GM21528 (cell line): ENCODE measurements at regions not wholly inside any gene's neighbourhood (a gene's known extent, or its start where the extent isn't known, plus 50 kb on each side); places are given as distances from the start of the nearest gene placed in this dataset.
"Not testable (repeated sequence)": the region's sequence is repeated elsewhere in the genome, so short reads cannot be mapped to it uniquely, and the experiment has no call there.

Experiments used
- ATAC-seq: cut with Tn5 transposase; IDR thresholded peaks from one replicate; pipeline ENCODE4 v1.9.1; 2021; ENCODE audit warnings: mild to moderate bottlenecking, moderate library complexity; ENCODE audit not compliant: unreplicated experiment, low FRiP score

- no peak for ATAC-seq
Observed at GRCh38 chr14:84029246-84029645, 1500.7 kb upstream of the FLRT2 start.

GRCh38 chr14:84029720-84030119, 1500.2 kb upstream of the FLRT2 start:
- no peak for ATAC-seq

DNA sequence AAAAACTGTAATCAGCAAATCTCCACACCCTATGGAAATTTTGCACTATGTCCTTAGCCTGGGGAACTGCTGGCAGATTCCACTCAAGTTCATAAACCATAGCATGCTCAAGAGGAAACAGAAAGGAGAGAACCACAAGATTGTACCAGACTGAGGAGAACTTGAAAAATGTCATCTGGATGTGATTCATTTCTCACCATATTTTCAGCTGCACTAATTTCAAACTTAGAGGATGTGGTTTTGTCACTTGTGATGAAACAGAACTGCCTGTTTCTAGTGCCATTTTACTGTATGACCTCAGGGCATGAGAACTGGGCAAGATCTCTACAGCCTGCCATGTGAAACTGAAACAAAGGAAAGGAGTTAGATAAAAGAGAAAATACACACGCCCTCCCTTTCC, 1493.1 kb upstream of the FLRT2 start:
- no peak for ATAC-seq

DNA sequence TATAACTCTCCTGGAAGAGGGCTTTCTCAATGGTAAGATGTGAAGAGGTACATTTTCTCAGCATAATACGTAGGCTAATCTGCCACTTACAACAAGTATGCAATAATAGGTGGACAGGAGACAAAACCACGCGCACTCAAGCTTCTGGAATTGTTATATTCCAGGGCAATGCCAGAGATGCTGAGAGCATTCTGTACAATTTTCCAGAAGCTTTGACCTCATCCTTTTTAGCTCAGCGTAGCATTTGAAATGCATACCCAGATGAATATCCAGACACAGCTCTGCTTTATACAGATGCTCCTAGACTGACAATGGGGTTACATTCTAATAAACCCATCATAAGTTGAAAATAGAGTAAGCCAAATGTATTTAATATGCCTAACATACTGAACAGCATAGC, 1492.4 kb upstream of the FLRT2 start:
- no peak for ATAC-seq

DNA sequence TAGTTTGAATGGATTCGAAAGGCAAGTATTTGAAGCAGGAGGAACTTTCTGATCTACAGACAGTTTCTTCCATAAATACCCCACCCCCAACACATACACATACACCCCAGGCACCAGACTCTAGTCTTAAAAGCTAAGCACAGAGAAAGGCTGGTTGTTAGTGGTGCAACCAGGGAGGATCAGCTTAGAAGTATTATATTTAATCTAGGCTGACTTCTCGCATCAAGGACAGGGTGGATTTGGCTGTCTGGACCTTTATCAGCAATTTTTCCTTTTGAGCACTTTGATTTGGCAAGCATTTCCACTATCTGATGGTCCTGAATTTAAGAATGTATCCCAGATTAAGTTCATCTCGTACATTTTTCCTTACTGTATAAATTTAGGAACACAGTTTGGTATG, 1489.8 kb upstream of the FLRT2 start:
- no peak for ATAC-seq

- no peak for ATAC-seq
Observed at GRCh38 chr14:84041421-84041820, 1488.5 kb upstream of the FLRT2 start.

DNA sequence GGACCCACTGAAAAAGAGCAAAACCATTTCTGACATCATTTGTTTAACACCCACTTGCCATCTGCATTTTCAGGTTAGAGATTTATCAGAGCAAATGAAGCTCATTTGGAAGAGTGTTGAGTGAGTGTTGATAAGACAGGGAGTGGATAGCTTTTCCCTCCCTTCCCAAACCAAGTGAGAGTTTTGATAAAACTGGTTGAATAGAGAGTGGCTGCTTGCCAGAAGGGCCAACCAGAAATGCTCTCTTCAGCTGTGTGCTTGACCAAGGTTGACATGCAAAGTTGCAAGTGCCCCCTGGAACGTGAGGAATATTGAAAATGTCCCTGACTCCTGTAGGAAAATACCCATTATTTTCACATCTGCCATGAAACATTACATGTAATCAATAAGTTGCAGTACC, 1487.0 kb upstream of the FLRT2 start:
- ATAC-seq: no peak

DNA sequence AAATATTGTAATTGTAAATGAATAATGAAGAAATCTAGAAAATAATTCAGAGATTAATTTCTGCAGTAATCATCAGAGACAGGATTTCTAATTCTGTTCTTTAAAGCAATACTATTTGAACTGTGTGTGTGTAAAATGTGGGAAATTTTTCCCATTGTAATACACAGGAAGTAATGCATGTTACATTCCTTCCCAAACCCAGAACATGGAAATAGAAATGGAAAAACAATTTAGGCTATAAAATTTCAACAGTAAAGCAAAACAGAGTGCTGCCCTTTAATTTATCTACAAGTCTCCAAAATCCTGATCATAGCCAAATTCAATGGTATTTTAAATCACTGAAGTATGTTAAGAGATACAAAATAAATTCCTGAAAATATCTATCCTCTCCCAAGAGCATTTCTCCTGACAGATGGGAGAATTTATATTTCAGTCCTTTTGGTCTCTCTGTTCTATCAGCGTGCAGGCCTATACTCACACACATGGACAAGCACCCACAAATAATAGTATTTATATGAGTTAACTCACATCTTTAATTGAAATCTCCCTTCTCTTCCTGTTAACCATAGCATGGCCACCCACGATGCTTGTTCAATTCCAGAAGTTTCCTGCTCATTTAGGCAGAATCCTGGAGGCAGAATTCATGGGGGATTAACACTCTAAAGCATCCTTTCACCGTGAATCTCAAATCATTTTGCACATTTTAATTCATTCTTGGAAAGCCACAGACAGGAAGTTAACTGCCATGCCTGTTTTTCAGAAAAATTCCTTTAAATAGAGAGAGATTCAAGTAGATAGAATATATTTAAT, 1465.4 kb upstream of the FLRT2 start:
- no peak for ATAC-seq

DNA sequence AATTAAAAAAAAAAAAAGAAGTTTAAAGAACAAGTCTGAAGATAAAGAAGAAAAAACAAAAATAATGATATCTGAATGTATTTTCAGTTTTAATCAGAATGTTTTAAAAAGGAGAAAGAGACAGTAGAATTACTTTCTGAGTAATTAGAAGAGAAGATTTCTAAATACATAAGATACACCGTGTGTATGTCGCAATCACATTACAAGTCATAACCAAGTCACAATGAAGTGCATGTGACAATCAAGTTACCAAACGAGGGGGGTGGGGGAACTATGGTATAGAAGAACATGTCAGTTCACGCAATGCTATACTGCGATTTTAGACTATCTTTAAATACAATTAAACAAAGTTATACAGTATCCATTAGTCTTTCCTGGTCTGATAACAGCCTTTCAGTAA, 1464.1 kb upstream of the FLRT2 start:
- ATAC-seq: no peak

DNA sequence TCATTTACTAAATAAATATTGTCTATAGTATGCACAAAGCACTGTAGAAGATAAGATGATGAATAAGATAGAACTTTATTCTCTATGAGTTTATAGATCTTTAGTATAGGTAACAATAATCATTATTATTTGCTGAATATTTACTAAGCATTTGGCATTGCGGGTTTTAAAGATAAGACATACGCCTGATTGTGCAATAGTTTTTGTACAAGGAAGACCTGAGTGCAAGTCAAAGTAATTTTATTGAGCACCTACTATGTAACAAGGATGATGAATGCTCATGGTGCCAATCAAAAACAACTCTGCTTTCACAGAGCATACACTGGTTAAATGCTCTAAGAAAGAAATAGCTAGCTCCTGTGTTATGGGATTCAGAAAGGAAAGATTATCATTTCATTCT, 1461.7 kb upstream of the FLRT2 start:
- ATAC-seq: no peak

DNA sequence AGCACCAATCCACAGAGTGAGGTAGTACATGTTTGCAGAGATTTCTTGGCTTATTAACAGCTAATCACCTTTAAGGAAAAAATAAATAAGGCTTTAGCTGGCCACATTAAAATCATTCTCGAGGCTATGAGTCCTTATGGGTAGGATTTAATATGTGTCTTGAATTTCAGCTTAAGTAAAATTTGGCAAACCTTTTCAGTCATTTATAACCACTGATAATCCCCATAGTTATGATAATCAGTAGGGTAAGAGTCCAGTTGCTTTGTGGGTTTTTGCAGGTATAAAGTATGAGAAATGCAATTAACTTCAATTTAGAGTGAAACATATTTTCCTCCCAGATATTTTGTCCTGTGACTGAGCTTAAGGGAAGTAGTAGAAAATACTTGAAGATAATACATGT, 1458.9 kb upstream of the FLRT2 start:
- no peak for ATAC-seq

- ATAC-seq: no peak
Observed at GRCh38 chr14:84074626-84075025, 1455.3 kb upstream of the FLRT2 start.

DNA sequence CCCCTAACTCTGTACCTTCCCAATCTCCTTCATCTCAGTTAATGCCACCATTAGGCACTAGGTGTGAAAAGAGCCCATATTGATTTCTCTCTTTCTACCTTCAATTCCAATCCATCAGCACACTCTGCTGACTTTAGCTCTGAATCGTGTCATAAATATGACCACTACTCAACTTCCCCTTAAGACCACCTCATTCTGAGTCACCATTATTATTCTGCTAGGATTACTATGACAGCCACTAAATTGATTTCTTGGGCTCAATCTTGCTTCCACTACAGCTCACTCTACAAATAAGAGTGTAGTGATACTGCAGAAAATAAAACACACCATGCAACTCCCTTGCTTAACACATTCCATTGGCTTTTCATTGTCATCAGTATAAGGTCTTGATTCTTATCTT, 1449.0 kb upstream of the FLRT2 start:
- no peak for ATAC-seq

GRCh38 chr14:84084056-84084630, 1445.8 kb upstream of the FLRT2 start:
- no peak for ATAC-seq

DNA sequence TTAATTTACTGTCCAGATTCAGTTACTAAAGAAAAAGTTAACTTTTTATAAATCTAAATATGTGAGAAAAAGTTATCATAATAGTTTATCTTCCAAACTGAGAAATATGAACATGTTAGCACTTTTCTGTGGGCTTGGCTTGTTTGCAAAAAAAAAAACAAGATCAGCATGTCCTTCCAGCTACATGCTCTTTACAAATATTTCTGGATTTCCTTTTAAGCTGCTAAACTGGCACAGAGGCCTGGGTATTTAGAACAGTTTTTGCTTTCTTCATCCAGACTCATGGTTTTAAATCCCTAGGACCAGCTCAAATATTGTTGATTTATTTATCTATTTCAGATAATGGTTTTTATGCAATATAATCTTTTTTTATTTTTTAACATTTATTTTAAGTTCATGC, 1444.5 kb upstream of the FLRT2 start:
- no peak for ATAC-seq

GRCh38 chr14:84086714-84087113, 1443.2 kb upstream of the FLRT2 start:
- no peak for ATAC-seq

GRCh38 chr14:84087986-84088531, 1441.9 kb upstream of the FLRT2 start:
- no peak for ATAC-seq

- ATAC-seq: no peak
Observed at GRCh38 chr14:84090837-84091236, 1439.1 kb upstream of the FLRT2 start.

DNA sequence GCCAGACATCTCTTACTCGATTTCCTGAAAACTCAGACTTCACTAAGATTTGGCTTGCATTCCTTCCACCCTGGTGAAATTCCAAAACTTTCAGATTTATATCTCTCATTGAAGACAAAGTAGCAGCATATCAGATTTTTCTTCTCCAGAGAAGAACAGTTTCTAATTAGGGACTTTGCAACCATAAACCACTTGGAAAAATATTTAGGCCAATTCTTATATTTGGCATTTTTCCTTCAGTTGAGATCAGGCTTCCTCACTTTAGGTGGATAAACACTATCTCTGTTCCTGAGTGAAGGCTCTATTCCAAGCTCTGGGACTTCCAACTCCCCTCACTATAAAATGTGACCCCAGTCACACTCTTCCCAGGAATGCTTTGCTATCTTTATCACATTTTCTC, 1434.3 kb upstream of the FLRT2 start:
- ATAC-seq: no peak

DNA sequence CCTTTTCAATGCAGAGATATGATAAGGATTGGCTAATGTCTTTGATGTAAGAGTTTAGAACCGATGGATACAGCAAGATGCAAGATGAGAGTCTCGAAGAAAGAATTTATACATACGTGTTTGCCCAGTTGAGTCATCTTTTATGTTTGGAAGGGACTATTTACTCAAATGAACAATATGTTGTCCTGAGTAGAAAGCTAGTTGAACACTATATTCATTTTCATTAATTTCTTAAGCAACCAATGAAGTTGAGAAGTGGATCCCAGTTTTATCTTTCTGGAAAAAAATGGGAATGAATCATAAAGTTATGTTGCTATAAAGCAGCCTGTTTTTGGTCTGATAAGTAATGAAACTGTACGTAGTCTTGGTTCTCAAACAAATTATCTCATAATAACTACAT, 1431.7 kb upstream of the FLRT2 start:
- no peak for ATAC-seq

- not testable (repeated sequence) for ATAC-seq
Observed at GRCh38 chr14:84099560-84099959, 1430.4 kb upstream of the FLRT2 start.

DNA sequence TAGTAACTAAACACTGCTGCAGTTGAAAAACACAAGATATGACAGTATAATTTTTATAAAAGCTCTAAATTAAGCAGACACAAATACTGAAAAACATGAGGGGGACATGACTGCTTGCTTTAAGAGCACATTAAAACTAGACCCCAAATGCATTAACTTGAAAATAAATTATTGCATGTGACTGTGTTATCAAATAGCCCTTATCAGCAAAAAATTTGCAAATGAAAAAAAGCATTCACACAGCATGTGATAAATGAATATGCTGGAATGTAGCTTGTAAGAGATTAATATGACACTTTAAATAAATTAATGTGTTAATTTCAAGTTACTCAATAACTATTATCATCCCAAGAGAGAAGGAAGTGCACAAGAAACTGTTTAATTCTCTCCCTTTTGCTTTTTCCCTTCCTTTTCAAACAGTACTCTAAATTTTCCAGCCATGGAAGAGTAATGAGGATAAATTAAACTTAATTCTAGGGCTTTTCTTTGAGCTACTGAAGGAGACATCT, 1422.1 kb upstream of the FLRT2 start:
- no peak for ATAC-seq
